Astrocyte of the cerebellum (primary cell): ENCODE measurements at regions not wholly inside any gene's neighbourhood (a gene's known extent, or its start where the extent isn't known, plus 50 kb on each side); places are given as distances from the start of the nearest gene placed in this dataset.

ENCODE experiments used
- DNase-seq: peaks from one replicate; pipeline ENCODE4 v3.0.0-alpha.2; 2011; ENCODE audit warnings: low read depth
- H3K4me3 ChIP-seq: 2 replicates; pipeline ENCODE4 v1.5.1; 2011; ENCODE audit warnings: mild to moderate bottlenecking, low read depth, low read length, moderate library complexity
- in situ Hi-C: cut with HindIII; loops from 2 replicates; pipeline ENCODE4 v1.10.0; 2017; ENCODE audit warnings: low sequenced_read_pairs
- TF ChIP-seq, protein P1 (sequence below): IDR thresholded peaks from 2 replicates; pipeline ENCODE4 v1.5.1; 2012; ENCODE audit warnings: low read length, low read depth, moderate library complexity, mild to moderate bottlenecking; ENCODE audit errors: missing control alignments

DNA sequence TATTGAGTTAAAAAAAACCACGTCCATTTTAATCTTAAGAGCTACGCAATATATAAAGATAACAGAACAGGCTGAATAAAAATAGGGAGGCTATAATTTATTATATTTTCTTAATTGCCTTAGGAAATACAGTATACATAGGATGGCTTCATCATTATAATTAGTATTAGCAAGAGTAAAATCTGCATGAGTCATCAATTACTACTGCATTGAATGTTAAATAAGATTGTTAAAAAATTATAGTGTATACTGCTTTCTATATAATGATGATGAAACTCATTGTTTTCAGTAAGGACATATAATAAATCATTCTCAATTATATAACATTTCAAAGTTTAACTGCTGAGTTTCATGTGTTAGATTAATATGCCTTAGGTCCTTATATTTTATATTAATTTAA lies 133.4 kb upstream of the GRID2 start:
- H3K4me3 ChIP-seq: no peak overlapping the region
- TF ChIP-seq, protein P1, sequence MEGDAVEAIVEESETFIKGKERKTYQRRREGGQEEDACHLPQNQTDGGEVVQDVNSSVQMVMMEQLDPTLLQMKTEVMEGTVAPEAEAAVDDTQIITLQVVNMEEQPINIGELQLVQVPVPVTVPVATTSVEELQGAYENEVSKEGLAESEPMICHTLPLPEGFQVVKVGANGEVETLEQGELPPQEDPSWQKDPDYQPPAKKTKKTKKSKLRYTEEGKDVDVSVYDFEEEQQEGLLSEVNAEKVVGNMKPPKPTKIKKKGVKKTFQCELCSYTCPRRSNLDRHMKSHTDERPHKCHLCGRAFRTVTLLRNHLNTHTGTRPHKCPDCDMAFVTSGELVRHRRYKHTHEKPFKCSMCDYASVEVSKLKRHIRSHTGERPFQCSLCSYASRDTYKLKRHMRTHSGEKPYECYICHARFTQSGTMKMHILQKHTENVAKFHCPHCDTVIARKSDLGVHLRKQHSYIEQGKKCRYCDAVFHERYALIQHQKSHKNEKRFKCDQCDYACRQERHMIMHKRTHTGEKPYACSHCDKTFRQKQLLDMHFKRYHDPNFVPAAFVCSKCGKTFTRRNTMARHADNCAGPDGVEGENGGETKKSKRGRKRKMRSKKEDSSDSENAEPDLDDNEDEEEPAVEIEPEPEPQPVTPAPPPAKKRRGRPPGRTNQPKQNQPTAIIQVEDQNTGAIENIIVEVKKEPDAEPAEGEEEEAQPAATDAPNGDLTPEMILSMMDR: no peak
- in situ Hi-C loops: no loop called here
- DNase-seq: no peak

DNA sequence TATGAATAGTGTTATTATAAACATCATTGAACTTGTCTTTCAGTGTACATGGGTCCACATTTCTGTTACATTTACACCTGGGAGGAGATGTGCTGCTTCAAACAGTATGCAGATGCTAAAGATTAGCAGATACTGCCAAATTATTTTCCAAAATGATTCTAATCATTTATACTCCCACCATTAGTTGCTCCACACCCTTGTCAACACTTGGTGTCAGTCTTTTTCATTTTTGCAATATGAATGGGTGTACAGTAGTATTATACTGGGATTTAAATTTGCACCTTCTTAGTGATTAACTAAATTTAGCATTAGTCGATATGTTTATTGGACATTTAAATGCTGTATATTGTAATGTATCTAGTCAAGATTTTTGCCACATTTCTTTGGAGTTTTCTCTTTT lies 131.6 kb upstream of the GRID2 start:
- no peak overlapping the region for H3K4me3 ChIP-seq
- TF ChIP-seq, protein P1: peak; percentile 4
- in situ Hi-C loops: no loop called here
- DNase-seq: no peak

DNA sequence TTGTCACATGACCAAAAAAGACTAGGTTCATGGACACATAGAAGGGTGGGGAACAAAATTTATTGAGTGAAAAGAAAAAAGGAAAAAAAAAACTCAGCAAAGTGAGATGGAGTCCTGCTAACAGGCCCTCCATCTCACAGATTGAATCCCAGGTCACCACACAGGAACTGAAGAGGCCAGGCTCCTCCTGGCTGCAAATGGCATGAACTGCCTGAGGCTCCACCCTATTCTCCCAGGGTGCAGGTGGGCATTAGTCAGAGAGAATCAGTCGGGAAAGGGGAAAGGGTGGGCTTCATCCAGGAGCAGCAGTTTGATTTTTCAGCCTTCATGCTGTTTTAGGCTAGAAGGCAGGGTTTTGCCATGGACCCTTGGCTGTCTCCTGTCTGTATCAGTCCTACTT lies 128.5 kb upstream of the GRID2 start:
- DNase-seq: no peak
- in situ Hi-C loops: no loop called here
- no peak overlapping the region for H3K4me3 ChIP-seq
- TF ChIP-seq, protein P1: no peak

DNA sequence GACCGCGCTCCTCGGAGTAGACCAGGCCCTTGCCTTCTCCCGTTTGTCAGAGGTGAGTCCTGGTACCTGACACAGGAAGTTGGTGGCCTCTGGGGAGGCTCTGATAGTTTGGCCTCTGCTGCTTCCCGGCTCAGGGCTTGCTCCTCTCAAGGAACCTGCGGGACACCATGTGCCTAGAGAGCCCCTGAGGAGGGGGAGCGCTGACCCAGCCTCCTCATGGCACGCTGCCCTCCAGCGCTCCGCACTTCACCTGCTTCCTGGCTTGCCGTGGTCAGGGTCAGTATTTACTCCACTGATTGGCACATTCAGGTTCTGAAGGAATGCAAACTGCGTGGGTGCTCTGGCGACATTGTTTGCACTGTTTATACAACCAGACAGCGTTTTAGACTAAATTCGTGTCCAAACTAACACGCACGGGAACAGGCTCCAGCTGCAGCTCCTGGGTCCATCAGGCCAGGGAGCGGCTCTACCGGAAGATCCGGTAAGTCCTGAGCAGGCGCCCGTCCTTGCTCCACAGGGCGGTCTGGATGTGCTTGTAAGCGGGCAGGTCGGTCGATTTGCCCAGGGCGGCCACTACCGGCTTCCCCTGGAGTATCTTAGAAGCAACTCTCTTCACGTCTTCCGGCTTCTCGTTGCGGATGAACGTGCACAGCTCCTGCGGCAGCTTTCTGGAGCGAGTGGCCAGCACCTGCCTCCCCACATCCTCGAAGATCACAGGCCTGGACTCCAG lies 121.6 kb upstream of the GRID2 start:
- TF ChIP-seq, protein P1: no peak
- DNase-seq: no peak
- in situ Hi-C loops: no loop called here
- no peak overlapping the region for H3K4me3 ChIP-seq

DNA sequence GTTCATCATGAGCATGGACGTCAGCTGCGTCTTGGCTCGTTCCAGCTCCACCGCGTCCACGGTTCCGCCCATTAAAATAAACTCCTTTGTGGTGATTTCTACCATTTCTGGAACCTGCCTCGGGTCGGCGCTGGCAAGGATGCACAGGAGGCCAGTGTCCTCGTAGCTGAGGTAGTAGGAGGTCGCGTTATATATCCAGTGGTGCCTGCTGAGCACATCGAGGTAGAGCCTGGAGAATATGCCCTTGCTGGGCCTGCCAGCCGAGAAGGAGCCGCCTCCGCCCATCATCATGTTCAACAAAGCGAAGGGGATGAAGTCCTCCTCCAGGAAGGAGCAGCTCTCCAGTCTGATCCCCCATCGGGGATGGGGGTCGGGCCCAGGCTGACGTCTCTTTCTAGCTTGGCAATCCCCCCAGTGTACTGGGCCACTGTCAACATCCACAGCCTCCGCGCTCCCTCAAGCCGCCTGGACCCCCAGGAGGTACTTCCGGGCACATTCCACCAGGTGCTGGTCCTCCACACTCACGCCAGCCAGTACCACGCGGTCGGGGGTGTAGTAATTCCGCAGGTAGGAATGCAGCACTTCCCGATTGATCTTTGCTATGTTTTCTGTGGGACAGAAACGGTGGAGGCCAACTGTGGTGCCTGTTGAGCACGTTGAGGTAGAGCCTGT lies 120.9 kb upstream of the GRID2 start:
- no peak for DNase-seq
- no peak overlapping the region for H3K4me3 ChIP-seq
- TF ChIP-seq, protein P1: no peak
- in situ Hi-C loops: no loop called here

DNA sequence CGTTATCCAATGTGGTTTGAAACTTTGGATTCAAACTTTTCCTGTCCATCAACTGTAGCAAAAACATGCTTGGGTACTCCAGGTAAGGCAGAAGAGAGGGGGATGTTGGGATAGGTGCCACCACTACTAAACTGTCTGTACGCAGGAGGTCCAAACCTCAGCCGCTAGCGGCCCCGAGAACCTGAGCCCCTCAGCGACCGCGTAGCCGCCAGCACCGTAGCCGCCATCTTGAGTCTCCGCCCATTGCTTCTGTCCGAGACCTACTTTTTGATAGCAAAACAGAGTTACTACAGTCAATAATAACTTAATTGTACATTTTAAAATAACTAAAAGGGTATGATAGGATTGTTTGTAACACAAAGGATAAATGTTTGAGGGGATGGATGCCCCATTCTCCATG lies 119.9 kb upstream of the GRID2 start:
- TF ChIP-seq, protein P1: no peak
- in situ Hi-C loops: no loop called here
- no peak for DNase-seq

More for the DNA sequence above, 119.9 kb upstream of the GRID2 start:
- no peak overlapping the region for H3K4me3 ChIP-seq
